GM21528 (cell line): ENCODE measurements at regions not wholly inside any gene's neighbourhood (a gene's known extent, or its start where the extent isn't known, plus 50 kb on each side); places are given as distances from the start of the nearest gene placed in this dataset.
"Not testable (repeated sequence)": the region's sequence is repeated elsewhere in the genome, so short reads cannot be mapped to it uniquely, and the experiment has no call there.

ENCODE experiments used
- ATAC-seq: cut with Tn5 transposase; IDR thresholded peaks from one replicate; pipeline ENCODE4 v1.9.1; 2021; ENCODE audit warnings: mild to moderate bottlenecking, moderate library complexity; ENCODE audit not compliant: unreplicated experiment, low FRiP score

- no peak for ATAC-seq
These were observed 773.0 kb upstream of the AMELY start for GRCh38 chrY:7684546-7684945.

GRCh38 chrY:7682386-7682785 is 770.8 kb upstream of the AMELY start:
- ATAC-seq, result no peak

DNA sequence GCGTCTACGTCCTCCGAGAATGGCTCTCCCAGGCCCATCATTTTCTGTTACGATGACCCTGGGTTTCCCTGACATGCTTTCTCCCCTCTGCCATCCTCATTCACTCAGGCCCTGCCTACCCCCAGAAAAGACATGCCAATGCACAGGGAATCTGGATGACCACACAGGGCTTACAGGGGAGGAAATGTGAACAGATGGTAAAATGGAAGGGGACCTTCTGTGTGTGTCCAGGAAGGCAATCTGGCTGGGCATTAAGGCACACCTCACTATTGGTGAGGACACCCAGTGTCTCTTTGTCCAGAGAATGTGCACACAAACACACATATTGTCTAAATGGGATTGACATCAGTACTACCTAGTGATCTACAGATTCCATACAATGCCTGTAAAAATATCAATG is 769.9 kb upstream of the AMELY start:
- ATAC-seq, result no peak

- ATAC-seq, result no peak
These were observed 762.9 kb upstream of the AMELY start for GRCh38 chrY:7674465-7674864.

GRCh38 chrY:7672796-7673195 is 761.2 kb upstream of the AMELY start:
- ATAC-seq, result no peak

- no peak for ATAC-seq
These were observed 751.7 kb upstream of the AMELY start for GRCh38 chrY:7663261-7663660.

- ATAC-seq, result no peak
These were observed 747.5 kb upstream of the AMELY start for GRCh38 chrY:7659047-7659446.

GRCh38 chrY:7656596-7656995 is 745.0 kb upstream of the AMELY start:
- no peak for ATAC-seq

GRCh38 chrY:7654985-7655384 is 743.4 kb upstream of the AMELY start:
- no peak for ATAC-seq

DNA sequence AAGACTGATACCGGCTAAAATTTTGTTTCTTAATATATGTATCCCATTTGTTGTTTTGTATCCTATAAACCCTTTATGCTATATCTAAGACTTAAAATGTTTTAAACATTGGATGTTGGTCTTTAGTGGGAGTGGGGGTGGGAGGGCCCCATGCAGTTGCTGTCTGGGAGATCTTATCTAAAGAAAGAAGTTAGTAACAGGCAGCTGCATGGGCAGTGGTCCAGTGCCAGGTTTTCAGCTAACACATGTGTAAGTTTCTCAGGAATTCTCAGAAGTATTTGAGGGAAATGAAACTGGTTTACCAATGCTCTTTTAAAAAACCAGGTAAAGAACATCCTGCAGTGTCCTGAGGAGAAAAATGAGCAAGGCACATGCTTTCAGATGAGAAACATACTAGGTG is 738.3 kb upstream of the AMELY start:
- ATAC-seq, result not testable (repeated sequence)
